IMR-90 (cell line): ENCODE measurements at regions not wholly inside any gene's neighbourhood (a gene's known extent, or its start where the extent isn't known, plus 50 kb on each side); places are given as distances from the start of the nearest gene placed in this dataset.

Experiments used
- ATAC-seq: fragments of 200-7000 bp; cut with Tn5 transposase; 2 replicates; pipeline ENCODE4 v1.9.1; 2020; ENCODE audit warnings: low read depth, mild to moderate bottlenecking, moderate library complexity
- BruUV-seq: library from RNA; stranded (reverse); fragments of 400-500 nt; replicated peaks from 2 replicates; lab custom pipeline; 2021; lab: Mats Ljungman, UMichigan
- CTCF ChIA-PET: fragments of 300-600 bp; formaldehyde crosslinking; extraction: SDS; loops from one replicate; lab custom pipeline; 2021; ENCODE audit warnings: antibody characterized with exemption; lab: Yijun Ruan, JAX
- POLR2A ChIA-PET: fragments of 300-600 bp; sonication (Branson Sonifier 250); formaldehyde crosslinking; loops from one replicate; lab custom pipeline; 2022; ENCODE audit warnings: antibody characterized with exemption; ENCODE audit not compliant: unreplicated experiment; lab: Charles Lee
- DNase-seq: peaks from one replicate; pipeline ENCODE4 v3.0.0; 2013
- H2AFZ ChIP-seq: replicated peaks from 2 replicates; pipeline ENCODE3; 2013; ENCODE audit warnings: low read length, mild to moderate bottlenecking; ENCODE audit not compliant: poor library complexity
- H2AK5ac ChIP-seq: 2 replicates; pipeline ENCODE4 v1.6.1; 2013; ENCODE audit warnings: low read depth, low read length, inconsistent platforms
- H2AK9ac ChIP-seq: replicated peaks from 2 replicates; pipeline ENCODE3; 2013; ENCODE audit warnings: mild to moderate bottlenecking, low read depth, low read length, moderate library complexity; ENCODE audit not compliant: poor library complexity
- H2BK120ac ChIP-seq: 2 replicates; pipeline ENCODE4 v1.6.1; 2013; ENCODE audit warnings: low read depth, low read length, inconsistent platforms
- H2BK15ac ChIP-seq: 3 replicates; pipeline ENCODE4 v1.6.1; 2013; ENCODE audit warnings: low read depth, low read length, inconsistent platforms
- H2BK20ac ChIP-seq: 2 replicates; pipeline ENCODE4 v1.6.1; 2013; ENCODE audit warnings: low read depth, mild to moderate bottlenecking, inconsistent platforms, low read length, moderate library complexity
- H2BK5ac ChIP-seq: 2 replicates; pipeline ENCODE4 v1.6.1; 2013; ENCODE audit warnings: mild to moderate bottlenecking, low read depth, low read length, inconsistent platforms; ENCODE audit not compliant: poor library complexity, severe bottlenecking
- H3K14ac ChIP-seq: replicated peaks from 2 replicates; pipeline ENCODE4 v1.6.1; 2013; ENCODE audit warnings: low read depth, low read length, inconsistent platforms
- H3K18ac ChIP-seq: 2 replicates; pipeline ENCODE4 v1.6.1; 2013; ENCODE audit warnings: low read depth, low read length, control low read depth
- H3K23ac ChIP-seq: 2 replicates; pipeline ENCODE4 v1.6.1; 2013; ENCODE audit warnings: low read depth, low read length, inconsistent platforms
- H3K27ac ChIP-seq: 2 replicates; pipeline ENCODE4 v1.5.1; 2013; ENCODE audit warnings: mild to moderate bottlenecking, control low read depth, low read length; ENCODE audit not compliant: insufficient read depth
- H3K27me3 ChIP-seq: 2 replicates; pipeline ENCODE4 v1.6.1; 2013; ENCODE audit warnings: low read length; ENCODE audit not compliant: control insufficient read depth, insufficient read depth
- H3K36me3 ChIP-seq: 2 replicates; pipeline ENCODE4 v1.6.1; 2013; ENCODE audit warnings: low read length, mixed read lengths; ENCODE audit not compliant: control insufficient read depth, insufficient read depth
- H3K4ac ChIP-seq: 2 replicates; pipeline ENCODE4 v1.6.1; 2013; ENCODE audit warnings: low read depth, low read length, inconsistent platforms
- H3K4me1 ChIP-seq: 2 replicates; pipeline ENCODE4 v1.6.1; 2013; ENCODE audit warnings: low read length, mixed read lengths; ENCODE audit not compliant: control insufficient read depth, insufficient read depth
- H3K4me2 ChIP-seq: 2 replicates; pipeline ENCODE4 v1.6.1; 2013; ENCODE audit warnings: low read depth, mild to moderate bottlenecking, control low read depth, low read length, moderate library complexity
- H3K4me3 ChIP-seq: 2 replicates; pipeline ENCODE4 v1.5.1; 2013; ENCODE audit warnings: low read depth, mild to moderate bottlenecking, control low read depth, low read length, moderate library complexity; ENCODE audit not compliant: insufficient read depth
- H3K56ac ChIP-seq: 2 replicates; pipeline ENCODE4 v1.6.1; 2013; ENCODE audit warnings: low read length, inconsistent platforms; ENCODE audit not compliant: insufficient read depth; ENCODE audit errors: extremely low read depth
- H3K79me1 ChIP-seq, 2 experiments: 2 replicates each; pipeline ENCODE4 v1.6.1; 2013; ENCODE audit warnings: low read length in 2 of 2, inconsistent platforms in 1 of 2, low read depth in 1 of 2
- H3K9ac ChIP-seq: 2 replicates; pipeline ENCODE4 v1.6.1; 2013; ENCODE audit warnings: low read depth, low read length, control low read depth
- H3K9me1 ChIP-seq: 2 replicates; pipeline ENCODE4 v1.6.1; 2013; ENCODE audit warnings: low read length, inconsistent platforms; ENCODE audit not compliant: insufficient read depth
- H3K9me3 ChIP-seq: 2 replicates; pipeline ENCODE4 v1.6.1; 2013; ENCODE audit warnings: low read length; ENCODE audit not compliant: control insufficient read depth, insufficient read depth
- H4K20me1 ChIP-seq: 2 replicates; pipeline ENCODE4 v1.6.1; 2013; ENCODE audit warnings: low read length, inconsistent platforms; ENCODE audit not compliant: insufficient read depth
- H4K5ac ChIP-seq: 2 replicates; pipeline ENCODE4 v1.6.1; 2013; ENCODE audit warnings: mild to moderate bottlenecking, low read depth, low read length, control low read depth
- H4K8ac ChIP-seq, 2 experiments: 2 replicates each; pipeline ENCODE4 v1.6.1; 2013; ENCODE audit warnings: low read depth in 2 of 2, low read length in 2 of 2, control low read depth in 1 of 2, inconsistent platforms in 1 of 2
- H4K91ac ChIP-seq: 2 replicates; pipeline ENCODE4 v1.6.1; 2013; ENCODE audit warnings: low read depth, low read length, inconsistent platforms; ENCODE audit not compliant: insufficient read depth
- BHLHE40 ChIP-seq: fragments of 150-350 bp; IDR thresholded peaks from 2 replicates; pipeline ENCODE4 v1.6.1; 2016; ENCODE audit warnings: mild to moderate bottlenecking, low read depth, low read length
- CEBPB ChIP-seq: IDR thresholded peaks from 2 replicates; pipeline ENCODE4 v1.6.1; 2012; ENCODE audit warnings: low read depth, low read length, improper control_type of control experiment
- CHD1 ChIP-seq: IDR thresholded peaks from 2 replicates; pipeline ENCODE4 v1.6.1; 2012; ENCODE audit warnings: low read depth, low read length, improper control_type of control experiment
- FOS ChIP-seq: fragments of 150-350 bp; IDR thresholded peaks from 2 replicates; pipeline ENCODE4 v1.6.1; 2016; ENCODE audit warnings: low read depth, low read length
- MAFK ChIP-seq: IDR thresholded peaks from 2 replicates; pipeline ENCODE4 v1.6.1; 2012; ENCODE audit warnings: low read depth, low read length, improper control_type of control experiment
- MAZ ChIP-seq: IDR thresholded peaks from 2 replicates; pipeline ENCODE4 v1.6.1; 2012; ENCODE audit warnings: low read depth, mild to moderate bottlenecking, low read length, improper control_type of control experiment, moderate library complexity, borderline replicate concordance
- MXI1 ChIP-seq: IDR thresholded peaks from 2 replicates; pipeline ENCODE4 v1.6.1; 2012; ENCODE audit warnings: low read depth, mild to moderate bottlenecking, low read length, moderate library complexity, borderline replicate concordance
- NFE2L2 ChIP-seq: fragments of 150-350 bp; IDR thresholded peaks from 2 replicates; pipeline ENCODE4 v1.6.1; 2016; ENCODE audit warnings: low read depth, mild to moderate bottlenecking, low read length
- POLR2A ChIP-seq: IDR thresholded peaks from 2 replicates; pipeline ENCODE4 v1.6.1; 2012; ENCODE audit warnings: mild to moderate bottlenecking, low read depth, low read length
- RAD21 ChIP-seq: IDR thresholded peaks from 2 replicates; pipeline ENCODE4 v1.6.1; 2012; ENCODE audit warnings: low read length, improper control_type of control experiment
- RCOR1 ChIP-seq: IDR thresholded peaks from 2 replicates; pipeline ENCODE4 v1.6.1; 2012; ENCODE audit warnings: mild to moderate bottlenecking, low read length, improper control_type of control experiment; ENCODE audit not compliant: insufficient replicate concordance
- RFX5 ChIP-seq: IDR thresholded peaks from 2 replicates; pipeline ENCODE4 v1.8.0; 2012; ENCODE audit warnings: low read depth, mild to moderate bottlenecking, low read length, moderate library complexity
- SMC3 ChIP-seq: fragments of 150-350 bp; IDR thresholded peaks from 2 replicates; pipeline ENCODE4 v1.6.1; 2016; ENCODE audit warnings: low read depth, mild to moderate bottlenecking, antibody characterized with exemption, low read length, moderate library complexity
- WGBS, 2 experiments: methylation state at CpG; one replicate each; pipeline versions ENCODE4 v1.1.5 to v1.1.7; 2013; ENCODE audit warnings: missing lambda C conversion rate in 2 of 2; ENCODE audit not compliant: insufficient read length in 1 of 2; ENCODE audit errors: extremely low coverage in 2 of 2; 5-methylcytosine and 5-hydroxymethylcytosine counted together
- dilution Hi-C: fragments of 300-500 bp; cut with HindIII; formaldehyde crosslinking; loops from one replicate; pipeline ENCODE4 v1.14.3; 2018; ENCODE audit warnings: low sequenced_read_pairs; ENCODE audit not compliant: unreplicated experiment
- in situ Hi-C: fragments of 300-500 bp; cut with MboI; formaldehyde crosslinking; loops from 3 replicates; pipeline ENCODE4 v1.14.3; 2019; ENCODE audit warnings: low sequenced_read_pairs, inconsistent platforms, mixed read lengths
- intact Hi-C: fragments of 100-400 bp; cut with micrococcal nuclease; formaldehyde crosslinking; loops from 2 replicates; pipeline ENCODE4 v1.10.0; 2022
- TF ChIP-seq, protein P1 (sequence below): conservative IDR thresholded peaks from 2 replicates; pipeline ENCODE4 v1.5.1; 2012; ENCODE audit warnings: mild to moderate bottlenecking, low read depth, low read length, improper control_type of control experiment
- TF ChIP-seq, protein P2 (sequence below): fragments of 150-350 bp; IDR thresholded peaks from 2 replicates; pipeline ENCODE4 v1.6.1; 2016; ENCODE audit warnings: low read depth, mild to moderate bottlenecking, low read length, moderate library complexity, borderline replicate concordance
- TF ChIP-seq, protein P3 (sequence below): fragments of 150-350 bp; IDR thresholded peaks from 2 replicates; pipeline ENCODE4 v1.6.1; 2017; ENCODE audit warnings: mild to moderate bottlenecking, antibody characterized with exemption, low read length, low read depth

DNA sequence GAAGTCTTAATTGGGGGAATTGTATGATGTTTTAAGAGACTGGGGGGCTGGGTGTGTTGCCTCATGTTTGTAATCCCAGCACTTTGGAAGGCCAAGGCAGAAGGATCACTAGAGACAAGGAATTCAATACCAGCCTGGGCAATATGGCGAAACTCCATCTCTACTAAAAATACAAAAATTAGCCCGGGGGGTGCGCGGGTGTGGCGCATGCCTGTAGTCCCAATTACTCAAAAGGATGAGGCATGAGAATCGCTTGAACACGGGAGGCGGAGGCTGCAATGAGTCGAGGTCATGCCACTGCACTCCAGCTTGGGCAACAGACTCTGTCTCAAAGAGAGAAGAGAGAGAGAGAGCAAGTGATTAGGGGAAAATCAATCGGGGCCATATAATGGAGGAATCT lies 600.5 kb downstream of the SLC16A7 start:
- TF ChIP-seq SMC3 (no peak), RFX5 (no peak), MAFK (no peak), RCOR1 (no peak), POLR2A (no peak), MXI1 (no peak), BHLHE40 (no peak), NFE2L2 (no peak), RAD21 (no peak), FOS (no peak), MAZ (no peak), CHD1 (no peak), CEBPB (no peak)
- TF ChIP-seq, protein P1, sequence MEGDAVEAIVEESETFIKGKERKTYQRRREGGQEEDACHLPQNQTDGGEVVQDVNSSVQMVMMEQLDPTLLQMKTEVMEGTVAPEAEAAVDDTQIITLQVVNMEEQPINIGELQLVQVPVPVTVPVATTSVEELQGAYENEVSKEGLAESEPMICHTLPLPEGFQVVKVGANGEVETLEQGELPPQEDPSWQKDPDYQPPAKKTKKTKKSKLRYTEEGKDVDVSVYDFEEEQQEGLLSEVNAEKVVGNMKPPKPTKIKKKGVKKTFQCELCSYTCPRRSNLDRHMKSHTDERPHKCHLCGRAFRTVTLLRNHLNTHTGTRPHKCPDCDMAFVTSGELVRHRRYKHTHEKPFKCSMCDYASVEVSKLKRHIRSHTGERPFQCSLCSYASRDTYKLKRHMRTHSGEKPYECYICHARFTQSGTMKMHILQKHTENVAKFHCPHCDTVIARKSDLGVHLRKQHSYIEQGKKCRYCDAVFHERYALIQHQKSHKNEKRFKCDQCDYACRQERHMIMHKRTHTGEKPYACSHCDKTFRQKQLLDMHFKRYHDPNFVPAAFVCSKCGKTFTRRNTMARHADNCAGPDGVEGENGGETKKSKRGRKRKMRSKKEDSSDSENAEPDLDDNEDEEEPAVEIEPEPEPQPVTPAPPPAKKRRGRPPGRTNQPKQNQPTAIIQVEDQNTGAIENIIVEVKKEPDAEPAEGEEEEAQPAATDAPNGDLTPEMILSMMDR = no peak
- TF ChIP-seq, protein P2, sequence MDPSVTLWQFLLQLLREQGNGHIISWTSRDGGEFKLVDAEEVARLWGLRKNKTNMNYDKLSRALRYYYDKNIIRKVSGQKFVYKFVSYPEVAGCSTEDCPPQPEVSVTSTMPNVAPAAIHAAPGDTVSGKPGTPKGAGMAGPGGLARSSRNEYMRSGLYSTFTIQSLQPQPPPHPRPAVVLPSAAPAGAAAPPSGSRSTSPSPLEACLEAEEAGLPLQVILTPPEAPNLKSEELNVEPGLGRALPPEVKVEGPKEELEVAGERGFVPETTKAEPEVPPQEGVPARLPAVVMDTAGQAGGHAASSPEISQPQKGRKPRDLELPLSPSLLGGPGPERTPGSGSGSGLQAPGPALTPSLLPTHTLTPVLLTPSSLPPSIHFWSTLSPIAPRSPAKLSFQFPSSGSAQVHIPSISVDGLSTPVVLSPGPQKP = no peak
- TF ChIP-seq, protein P3, sequence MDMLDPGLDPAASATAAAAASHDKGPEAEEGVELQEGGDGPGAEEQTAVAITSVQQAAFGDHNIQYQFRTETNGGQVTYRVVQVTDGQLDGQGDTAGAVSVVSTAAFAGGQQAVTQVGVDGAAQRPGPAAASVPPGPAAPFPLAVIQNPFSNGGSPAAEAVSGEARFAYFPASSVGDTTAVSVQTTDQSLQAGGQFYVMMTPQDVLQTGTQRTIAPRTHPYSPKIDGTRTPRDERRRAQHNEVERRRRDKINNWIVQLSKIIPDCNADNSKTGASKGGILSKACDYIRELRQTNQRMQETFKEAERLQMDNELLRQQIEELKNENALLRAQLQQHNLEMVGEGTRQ = no peak
- Histone ChIP-seq H2BK20ac (peak overlapping the region; percentile 63; the same call in 1 of the 2 replicates), H3K27ac (no peak overlapping the region), H3K4me2 (no peak overlapping the region), H2BK15ac (peak overlapping the region; percentile 94; the same call in 1 of the 3 replicates), H3K14ac (no peak overlapping the region), H4K5ac (no peak overlapping the region), H3K18ac (no peak overlapping the region), H3K23ac (no peak overlapping the region), H2AFZ (no peak overlapping the region), H4K20me1 (no peaks in the 10 kb centered on the region), H2BK5ac (no peak overlapping the region), H2AK9ac (no peak overlapping the region), H3K27me3 (no peaks in the 10 kb centered on the region), H3K9me3 (no peaks in the 10 kb centered on the region), H3K9me1 (no peaks in the 10 kb centered on the region; the same call in 1 of the 2 replicates), H3K4me1 (peaks cover 4% of the 10 kb centered on the region; the same call in 1 of the 2 replicates), H3K4me3 (no peak overlapping the region), H2BK120ac (no peak overlapping the region; the same call in 1 of the 2 replicates), H3K4ac (no peak overlapping the region), H3K56ac (no peak overlapping the region), H4K91ac (peak overlapping the region; percentile 76; the same call in 1 of the 2 replicates), H3K36me3 (no peaks in the 10 kb centered on the region), H2AK5ac (peak overlapping the region; percentile 78), H3K9ac (no peak overlapping the region), H3K79me1 (no peaks in the 10 kb centered on the region), H4K8ac (no peak overlapping the region)
- ATAC-seq (no peak), DNase-seq (no peak)
- intact Hi-C loops = no loop called here
- POLR2A ChIA-PET = no interaction called here
- dilution Hi-C loops = no loop called here
- 98% methylated on average over 5 of the region's 10 CpGs; no CpG with 5 or more reads in 1 of the 2 experiments for WGBS, 2 experiments
- CTCF ChIA-PET = no interaction called here
- in situ Hi-C loops = no loop called here
- BruUV-seq = no TSS peak
